Memory B cell (primary cell): ENCODE measurements at regions not wholly inside any gene's neighbourhood (a gene's known extent, or its start where the extent isn't known, plus 50 kb on each side); places are given as distances from the start of the nearest gene placed in this dataset.

ENCODE experiments used
- ATAC-seq: fragments of 150-1000 bp; cut with Tn5 transposase; 2 replicates; pipeline ENCODE4 v1.10.0; 2021; ENCODE audit warnings: low read depth, mild to moderate bottlenecking, moderate library complexity
- DNase-seq, 2 donors: peaks; one replicate each; pipeline ENCODE4 v3.0.0; 2022; ENCODE audit warnings: low spot score in 2 of 2
- H3K27ac Mint-ChIP-seq: one replicate; pipeline ENCODE4 v1.8.0; 2022; ENCODE audit warnings: mild to moderate bottlenecking, moderate library complexity, mixed read lengths
- H3K27me3 Mint-ChIP-seq: one replicate; pipeline ENCODE4 v1.8.0; 2022; ENCODE audit warnings: mixed read lengths
- H3K36me3 Mint-ChIP-seq: one replicate; pipeline ENCODE4 v1.8.0; 2022; ENCODE audit warnings: mild to moderate bottlenecking, mixed read lengths
- H3K4me1 Mint-ChIP-seq: one replicate; pipeline ENCODE4 v1.8.0; 2022; ENCODE audit warnings: mixed read lengths
- H3K4me3 Mint-ChIP-seq: one replicate; pipeline ENCODE4 v1.8.0; 2022; ENCODE audit warnings: mild to moderate bottlenecking, moderate library complexity, mixed read lengths
- H3K9me3 Mint-ChIP-seq: one replicate; pipeline ENCODE4 v1.8.0; 2022; ENCODE audit warnings: mixed read lengths

GRCh38 chr10:29056729-29057128 is 232.1 kb upstream of the LYZL1 start:
- ATAC-seq (no peak), DNase-seq (no peak)
- Mint-ChIP-seq H3K4me3 (no peak overlapping the region), H3K27me3 (no peaks in the 10 kb centered on the region), H3K27ac (no peak overlapping the region), H3K36me3 (no peaks in the 10 kb centered on the region), H3K9me3 (no peaks in the 10 kb centered on the region), H3K4me1 (no peaks in the 10 kb centered on the region)

- Mint-ChIP-seq H3K36me3 (no peaks in the 10 kb centered on the region), H3K27me3 (no peaks in the 10 kb centered on the region), H3K9me3 (no peaks in the 10 kb centered on the region), H3K4me1 (no peaks in the 10 kb centered on the region), H3K4me3 (no peak overlapping the region), H3K27ac (no peak overlapping the region)
- no peak for ATAC-seq
- no peak for DNase-seq
Observed at GRCh38 chr10:29057822-29058331, 231.0 kb upstream of the LYZL1 start.

- H3K9me3 Mint-ChIP-seq = no peaks in the 10 kb centered on the region
- no peak overlapping the region for H3K27ac Mint-ChIP-seq
- no peaks in the 10 kb centered on the region for H3K36me3 Mint-ChIP-seq
- no peaks in the 10 kb centered on the region for H3K4me1 Mint-ChIP-seq
- H3K27me3 Mint-ChIP-seq = no peaks in the 10 kb centered on the region
- ATAC-seq (no peak), DNase-seq (no peak)
- no peak overlapping the region for H3K4me3 Mint-ChIP-seq
Observed at GRCh38 chr10:29063806-29064644, 224.8 kb upstream of the LYZL1 start.

- Mint-ChIP-seq H3K4me1 (no peaks in the 10 kb centered on the region), H3K9me3 (no peaks in the 10 kb centered on the region)
Observed at GRCh38 chr10:29064680-29065079, 224.2 kb upstream of the LYZL1 start.

GRCh38 chr10:29067161-29067560 is 221.7 kb upstream of the LYZL1 start:
- Mint-ChIP-seq H3K27ac (no peak overlapping the region), H3K36me3 (no peaks in the 10 kb centered on the region), H3K9me3 (no peaks in the 10 kb centered on the region), H3K27me3 (peaks cover 3% of the 10 kb centered on the region), H3K4me3 (no peak overlapping the region), H3K4me1 (no peaks in the 10 kb centered on the region)
- ATAC-seq = no peak
- no peak for DNase-seq

More at GRCh38 chr10:29064680-29065079, 224.2 kb upstream of the LYZL1 start:
- DNase-seq (no peak), ATAC-seq (no peak)
- Mint-ChIP-seq H3K27me3 (no peaks in the 10 kb centered on the region), H3K27ac (no peak overlapping the region), H3K36me3 (no peaks in the 10 kb centered on the region), H3K4me3 (no peak overlapping the region)

- H3K4me1 Mint-ChIP-seq = no peaks in the 10 kb centered on the region
- H3K27ac Mint-ChIP-seq = no peak overlapping the region
- H3K4me3 Mint-ChIP-seq = no peak overlapping the region
- H3K36me3 Mint-ChIP-seq = no peaks in the 10 kb centered on the region
- peaks cover 3% of the 10 kb centered on the region for H3K27me3 Mint-ChIP-seq
- no peaks in the 10 kb centered on the region for H3K9me3 Mint-ChIP-seq
- ATAC-seq = no peak
- DNase-seq = no peak
Observed at GRCh38 chr10:29067628-29068027, 221.2 kb upstream of the LYZL1 start.

DNA sequence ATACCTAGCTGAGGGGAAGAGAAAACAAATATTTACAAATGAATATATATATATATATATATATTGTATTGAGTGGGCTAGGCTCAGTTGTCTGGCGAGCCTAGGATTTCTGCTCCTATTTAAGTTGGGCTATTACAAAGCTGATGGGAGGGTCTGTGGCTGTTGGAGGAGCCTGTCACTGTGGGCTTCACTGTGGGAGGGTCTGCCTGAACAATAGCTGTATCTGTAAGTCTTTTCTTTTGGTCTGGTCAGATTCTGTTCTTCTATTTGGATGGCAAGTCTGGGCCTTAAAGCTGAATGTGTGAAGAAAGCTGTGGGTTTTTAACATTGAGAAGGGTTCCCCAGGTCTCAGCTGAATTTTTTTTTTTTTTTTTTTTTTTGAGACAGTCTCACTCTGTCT is 220.6 kb upstream of the LYZL1 start:
- Mint-ChIP-seq H3K27ac (no peak overlapping the region), H3K4me1 (no peaks in the 10 kb centered on the region), H3K27me3 (peaks cover 3% of the 10 kb centered on the region), H3K4me3 (no peak overlapping the region), H3K36me3 (no peaks in the 10 kb centered on the region), H3K9me3 (no peaks in the 10 kb centered on the region)
- DNase-seq (no peak), ATAC-seq (no peak)

DNA sequence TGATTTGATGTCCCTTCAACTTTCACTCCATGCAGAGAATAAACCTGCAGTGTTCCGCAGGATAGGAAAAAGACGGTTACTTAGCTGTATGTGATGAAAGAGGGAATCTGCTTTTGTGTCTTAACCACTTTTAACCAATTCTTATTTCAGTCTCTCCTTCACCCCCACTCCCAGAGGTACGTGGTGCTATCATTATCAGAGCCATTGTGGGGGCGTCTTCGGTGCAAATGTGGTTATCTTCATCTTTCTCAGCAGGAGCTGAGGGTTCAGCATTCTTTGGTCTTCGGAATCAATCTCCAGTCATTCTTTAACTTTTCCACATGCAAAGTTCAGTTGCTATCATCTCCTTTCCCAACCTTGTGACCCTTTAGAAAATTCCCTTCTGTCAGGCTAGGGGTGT is 219.9 kb upstream of the LYZL1 start:
- DNase-seq = no peak
- Mint-ChIP-seq H3K4me1 (no peaks in the 10 kb centered on the region), H3K27ac (no peak overlapping the region), H3K27me3 (peaks cover 3% of the 10 kb centered on the region), H3K4me3 (no peak overlapping the region), H3K9me3 (no peaks in the 10 kb centered on the region), H3K36me3 (no peaks in the 10 kb centered on the region)
- ATAC-seq = no peak

- DNase-seq (no peak), ATAC-seq (no peak)
- Mint-ChIP-seq H3K9me3 (no peaks in the 10 kb centered on the region), H3K27ac (no peak overlapping the region), H3K4me3 (no peak overlapping the region), H3K27me3 (peaks cover 3% of the 10 kb centered on the region), H3K36me3 (no peaks in the 10 kb centered on the region), H3K4me1 (no peaks in the 10 kb centered on the region)
Observed at GRCh38 chr10:29069941-29070340, 218.9 kb upstream of the LYZL1 start.

- ATAC-seq = no peak
- no peak for DNase-seq
- Mint-ChIP-seq H3K4me3 (no peak overlapping the region), H3K27me3 (no peaks in the 10 kb centered on the region), H3K9me3 (peaks cover 3% of the 10 kb centered on the region), H3K4me1 (no peaks in the 10 kb centered on the region), H3K27ac (no peak overlapping the region), H3K36me3 (no peaks in the 10 kb centered on the region)
Observed at GRCh38 chr10:29078919-29079318, 210.0 kb upstream of the LYZL1 start.

- ATAC-seq = no peak
- Mint-ChIP-seq H3K27ac (no peak overlapping the region), H3K4me1 (no peaks in the 10 kb centered on the region)
Observed at GRCh38 chr10:29081231-29081630, 207.6 kb upstream of the LYZL1 start.

GRCh38 chr10:29081951-29082685 is 206.8 kb upstream of the LYZL1 start:
- Mint-ChIP-seq H3K4me1 (no peaks in the 10 kb centered on the region), H3K36me3 (peaks cover 2% of the 10 kb centered on the region), H3K27ac (no peak overlapping the region), H3K9me3 (peaks cover 5% of the 10 kb centered on the region), H3K4me3 (no peak overlapping the region), H3K27me3 (peaks cover 2% of the 10 kb centered on the region)
- DNase-seq (no peak), ATAC-seq (no peak)

More at GRCh38 chr10:29081231-29081630, 207.6 kb upstream of the LYZL1 start:
- peaks cover 2% of the 10 kb centered on the region for H3K36me3 Mint-ChIP-seq
- H3K9me3 Mint-ChIP-seq = peaks cover 5% of the 10 kb centered on the region
- H3K27me3 Mint-ChIP-seq = peaks cover 2% of the 10 kb centered on the region
- DNase-seq = no peak
- H3K4me3 Mint-ChIP-seq = no peak overlapping the region

GRCh38 chr10:29083096-29083495 is 205.8 kb upstream of the LYZL1 start:
- DNase-seq = no peak
- H3K9me3 Mint-ChIP-seq = peaks cover 5% of the 10 kb centered on the region
- peaks cover 2% of the 10 kb centered on the region for H3K36me3 Mint-ChIP-seq
- H3K27ac Mint-ChIP-seq = no peak overlapping the region
- H3K4me1 Mint-ChIP-seq = no peaks in the 10 kb centered on the region
- no peak for ATAC-seq
- no peak overlapping the region for H3K4me3 Mint-ChIP-seq
- H3K27me3 Mint-ChIP-seq = peaks cover 2% of the 10 kb centered on the region

GRCh38 chr10:29084681-29085307 is 204.1 kb upstream of the LYZL1 start:
- peaks cover 6% of the 10 kb centered on the region for H3K9me3 Mint-ChIP-seq

More at GRCh38 chr10:29084681-29085307, 204.1 kb upstream of the LYZL1 start:
- peaks cover 2% of the 10 kb centered on the region for H3K27me3 Mint-ChIP-seq
- H3K4me1 Mint-ChIP-seq = no peaks in the 10 kb centered on the region
- no peak for DNase-seq
- H3K36me3 Mint-ChIP-seq = peaks cover 2% of the 10 kb centered on the region
- ATAC-seq = no peak
- no peak overlapping the region for H3K27ac Mint-ChIP-seq
- H3K4me3 Mint-ChIP-seq = no peak overlapping the region
